Spleen (tissue), 7 donors: ENCODE measurements at regions not wholly inside any gene's neighbourhood (a gene's known extent, or its start where the extent isn't known, plus 50 kb on each side); places are given as distances from the start of the nearest gene placed in this dataset.

ENCODE experiments used
- POLR2A ChIP-seq, 3 donors: fragments of 450-650 bp; IDR thresholded peaks; one replicate each; pipeline ENCODE4 v1.5.1; 2017; ENCODE audit warnings: antibody characterized with exemption in 3 of 3, mild to moderate bottlenecking in 1 of 3
- TF ChIP-seq, protein P1 (sequence below), 11 experiments: fragments of 200-600 bp in 7 of 11; fragments of 450-650 bp in 4 of 11; sonication (generic) in 4 of 11; IDR thresholded peaks in 8 of 11; conservative IDR thresholded peaks in 3 of 11; 1 replicate in 7 of 11; 2 replicates in 4 of 11; pipeline versions ENCODE4 v1.4.0 to v1.8.0; 2016 to 2021; ENCODE audit warnings: antibody characterized with exemption in 11 of 11, inconsistent platforms in 4 of 11, mild to moderate bottlenecking in 1 of 11
- donor health status: DM: no; HTN: no; CAD: no; lungs with moderate emphysema.
- donor health status: DM: no; HTN: no; CAD: no.
- donor health status: DM: no; HTN: no; CAD: no.

DNA sequence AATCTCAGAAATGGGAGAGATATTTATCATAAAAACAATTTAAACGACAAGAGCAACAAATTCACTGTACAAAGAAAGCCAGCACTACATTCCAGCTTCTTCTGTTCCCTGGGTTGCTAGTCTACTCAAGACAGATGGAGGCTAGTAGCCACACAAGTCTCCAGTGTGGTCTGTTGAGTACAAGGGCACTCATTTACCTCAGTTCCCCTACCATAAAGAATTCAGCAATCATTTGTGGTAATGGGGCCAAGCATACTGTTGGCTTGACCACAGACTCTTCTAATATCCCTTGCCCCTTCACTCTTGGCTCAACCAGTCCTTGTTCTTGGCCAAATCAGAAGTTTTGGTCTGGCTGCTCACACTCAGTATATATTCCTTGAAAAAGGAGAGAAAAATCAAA, 212.3 kb downstream of the COX18 start:
- TF ChIP-seq POLR2A (IDR thresholded peaks at IDR 0.05) = no peak
- TF ChIP-seq, protein P1, sequence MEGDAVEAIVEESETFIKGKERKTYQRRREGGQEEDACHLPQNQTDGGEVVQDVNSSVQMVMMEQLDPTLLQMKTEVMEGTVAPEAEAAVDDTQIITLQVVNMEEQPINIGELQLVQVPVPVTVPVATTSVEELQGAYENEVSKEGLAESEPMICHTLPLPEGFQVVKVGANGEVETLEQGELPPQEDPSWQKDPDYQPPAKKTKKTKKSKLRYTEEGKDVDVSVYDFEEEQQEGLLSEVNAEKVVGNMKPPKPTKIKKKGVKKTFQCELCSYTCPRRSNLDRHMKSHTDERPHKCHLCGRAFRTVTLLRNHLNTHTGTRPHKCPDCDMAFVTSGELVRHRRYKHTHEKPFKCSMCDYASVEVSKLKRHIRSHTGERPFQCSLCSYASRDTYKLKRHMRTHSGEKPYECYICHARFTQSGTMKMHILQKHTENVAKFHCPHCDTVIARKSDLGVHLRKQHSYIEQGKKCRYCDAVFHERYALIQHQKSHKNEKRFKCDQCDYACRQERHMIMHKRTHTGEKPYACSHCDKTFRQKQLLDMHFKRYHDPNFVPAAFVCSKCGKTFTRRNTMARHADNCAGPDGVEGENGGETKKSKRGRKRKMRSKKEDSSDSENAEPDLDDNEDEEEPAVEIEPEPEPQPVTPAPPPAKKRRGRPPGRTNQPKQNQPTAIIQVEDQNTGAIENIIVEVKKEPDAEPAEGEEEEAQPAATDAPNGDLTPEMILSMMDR (IDR thresholded peaks at IDR 0.05 in 8 of 11, conservative IDR thresholded peaks at IDR 0.05 in 3 of 11) = no peak
